HepG2 (cell line): ENCODE measurements at regions not wholly inside any gene's neighbourhood (a gene's known extent, or its start where the extent isn't known, plus 50 kb on each side); places are given as distances from the start of the nearest gene placed in this dataset.

Experiments used
- EP300 ChIP-seq, 3 experiments: sonication (generic) in 1 of 3; formaldehyde crosslinking in 1 of 3; IDR thresholded peaks; 2 replicates each; pipeline versions ENCODE4 v1.5.1 to v1.6.1; 2011 to 2020; ENCODE audit warnings: low read depth in 2 of 3, low read length in 2 of 3, borderline replicate concordance in 1 of 3, improper control_type of control experiment in 1 of 3, mild to moderate bottlenecking in 1 of 3, missing genetic modification reagents in 1 of 3, moderate library complexity in 1 of 3
- ZBTB7B ChIP-seq: sonication (generic); formaldehyde crosslinking; IDR thresholded peaks from 2 replicates; pipeline ENCODE4 v1.4.0; 2020; ENCODE audit warnings: missing genetic modification reagents
- ZNF101 ChIP-seq: sonication (generic); formaldehyde crosslinking; IDR thresholded peaks from 2 replicates; pipeline ENCODE4 v1.4.0; 2020; ENCODE audit warnings: mild to moderate bottlenecking, low read depth, missing genetic modification reagents, borderline replicate concordance
- ZNF335 ChIP-seq: sonication (generic); formaldehyde crosslinking; IDR thresholded peaks from 2 replicates; pipeline ENCODE4 v1.4.0; 2020; ENCODE audit warnings: missing genetic modification reagents
- TF ChIP-seq, protein P1 (sequence below): sonication (generic); formaldehyde crosslinking; IDR thresholded peaks from 2 replicates; pipeline ENCODE4 v1.9.0; 2022; ENCODE audit warnings: missing genetic modification reagents, mild to moderate bottlenecking, borderline replicate concordance

DNA sequence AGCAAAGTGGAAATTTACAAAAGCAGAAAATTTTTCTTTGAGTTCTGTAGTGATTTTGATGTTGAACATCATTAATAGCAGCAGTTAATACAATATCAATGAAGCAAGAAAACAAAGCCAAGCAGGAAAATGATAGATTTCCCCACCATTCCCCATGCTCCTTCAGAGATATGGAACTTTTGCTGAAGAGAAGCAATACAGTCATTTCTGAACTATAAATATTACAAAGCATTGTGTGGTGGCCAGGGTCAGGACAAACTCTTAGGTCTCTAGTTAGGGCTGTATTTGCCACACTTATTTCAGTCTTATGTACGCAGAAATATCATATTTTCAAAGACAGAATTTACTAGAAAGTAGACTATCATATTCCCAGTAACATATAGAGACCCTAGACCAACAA lies 88.8 kb upstream of the P3H2 start:
- TF ChIP-seq ZNF335 (CRISPR knock-in tag), result no peak
- no peak for TF ChIP-seq ZNF101
- no peak for TF ChIP-seq EP300 (IDR thresholded peaks at IDR 0.05; ENCODE audit: low read depth in 2 of 2, low read length in 2 of 2)
- TF ChIP-seq EP300 (CRISPR knock-in tag; IDR thresholded peaks at IDR 0.05; ENCODE audit: borderline replicate concordance), result no peak
- TF ChIP-seq ZBTB7B (CRISPR knock-in tag), result no peak
- TF ChIP-seq, protein P1, sequence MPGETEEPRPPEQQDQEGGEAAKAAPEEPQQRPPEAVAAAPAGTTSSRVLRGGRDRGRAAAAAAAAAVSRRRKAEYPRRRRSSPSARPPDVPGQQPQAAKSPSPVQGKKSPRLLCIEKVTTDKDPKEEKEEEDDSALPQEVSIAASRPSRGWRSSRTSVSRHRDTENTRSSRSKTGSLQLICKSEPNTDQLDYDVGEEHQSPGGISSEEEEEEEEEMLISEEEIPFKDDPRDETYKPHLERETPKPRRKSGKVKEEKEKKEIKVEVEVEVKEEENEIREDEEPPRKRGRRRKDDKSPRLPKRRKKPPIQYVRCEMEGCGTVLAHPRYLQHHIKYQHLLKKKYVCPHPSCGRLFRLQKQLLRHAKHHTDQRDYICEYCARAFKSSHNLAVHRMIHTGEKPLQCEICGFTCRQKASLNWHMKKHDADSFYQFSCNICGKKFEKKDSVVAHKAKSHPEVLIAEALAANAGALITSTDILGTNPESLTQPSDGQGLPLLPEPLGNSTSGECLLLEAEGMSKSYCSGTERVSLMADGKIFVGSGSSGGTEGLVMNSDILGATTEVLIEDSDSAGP (CRISPR knock-in tag), result no peak
